ENCODE measurements at regions not wholly inside any gene's neighbourhood (a gene's known extent, or its start where the extent isn't known, plus 50 kb on each side); places are given as distances from the start of the nearest gene placed in this dataset.

DNA sequence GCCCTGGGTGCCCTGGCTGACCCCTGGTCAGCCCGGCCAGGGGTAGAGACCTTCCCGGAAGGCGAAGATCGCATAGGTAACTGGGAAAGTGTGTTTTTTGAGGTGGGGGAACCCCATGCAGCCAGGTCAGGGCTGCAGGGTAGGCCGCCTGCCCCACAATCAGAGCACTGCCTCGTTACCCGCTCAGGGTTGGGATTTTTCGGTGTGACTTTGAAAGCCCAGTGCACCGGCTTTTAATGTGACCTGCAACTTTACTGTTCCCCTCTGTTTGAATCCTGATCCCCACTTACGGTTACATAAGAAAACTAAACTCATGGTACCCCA, 239.2 kb upstream of the PLET1 start:
- H3K27ac Mint-ChIP-seq: no peak overlapping the region
- ChIA-PET POLR2A (no interaction called here), CTCF (no interaction called here)
- no peak overlapping the region for H3K4me3 Mint-ChIP-seq
- no peaks in the 10 kb centered on the region for H3K9me3 Mint-ChIP-seq
- TF ChIP-seq, protein P1, sequence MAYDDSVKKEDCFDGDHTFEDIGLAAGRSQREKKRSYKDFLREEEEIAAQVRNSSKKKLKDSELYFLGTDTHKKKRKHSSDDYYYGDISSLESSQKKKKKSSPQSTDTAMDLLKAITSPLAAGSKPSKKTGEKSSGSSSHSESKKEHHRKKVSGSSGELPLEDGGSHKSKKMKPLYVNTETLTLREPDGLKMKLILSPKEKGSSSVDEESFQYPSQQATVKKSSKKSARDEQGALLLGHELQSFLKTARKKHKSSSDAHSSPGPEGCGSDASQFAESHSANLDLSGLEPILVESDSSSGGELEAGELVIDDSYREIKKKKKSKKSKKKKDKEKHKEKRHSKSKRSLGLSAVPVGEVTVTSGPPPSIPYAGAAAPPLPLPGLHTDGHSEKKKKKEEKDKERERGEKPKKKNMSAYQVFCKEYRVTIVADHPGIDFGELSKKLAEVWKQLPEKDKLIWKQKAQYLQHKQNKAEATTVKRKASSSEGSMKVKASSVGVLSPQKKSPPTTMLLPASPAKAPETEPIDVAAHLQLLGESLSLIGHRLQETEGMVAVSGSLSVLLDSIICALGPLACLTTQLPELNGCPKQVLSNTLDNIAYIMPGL (CRISPR knock-in tag; IDR thresholded peaks at IDR 0.05): no peak
- TF ChIP-seq FOXK1 (CRISPR knock-in tag; IDR thresholded peaks at IDR 0.05) (no peak), HMGA2 (CRISPR knock-in tag; IDR thresholded peaks at IDR 0.05) (no peak), ZNF281 (CRISPR knock-in tag; IDR thresholded peaks at IDR 0.05) (no peak), NFATC4 (CRISPR knock-in tag; IDR thresholded peaks at IDR 0.05) (no peak), ZNF317 (CRISPR knock-in tag; IDR thresholded peaks at IDR 0.05; ENCODE audit: borderline replicate concordance, low read depth) (no peak), ZNF121 (CRISPR knock-in tag; IDR thresholded peaks at IDR 0.05) (no peak), ZNF423 (CRISPR knock-in tag; IDR thresholded peaks at IDR 0.05) (no peak), TEAD1 (CRISPR knock-in tag; IDR thresholded peaks at IDR 0.05) (no peak), NR2C2 (CRISPR knock-in tag; IDR thresholded peaks at IDR 0.05) (no peak), ARID4B (CRISPR knock-in tag; IDR thresholded peaks at IDR 0.05; ENCODE audit: borderline replicate concordance) (no peak), EMX1 (CRISPR knock-in tag; IDR thresholded peaks at IDR 0.05) (no peak), SMAD4 (CRISPR knock-in tag; IDR thresholded peaks at IDR 0.05) (no peak), ZNF263 (CRISPR knock-in tag; IDR thresholded peaks at IDR 0.05; ENCODE audit: low read depth) (no peak), ZNF232 (CRISPR knock-in tag; IDR thresholded peaks at IDR 0.05) (no peak), FOXP4 (CRISPR knock-in tag; IDR thresholded peaks at IDR 0.05) (no peak), KAT7 (CRISPR knock-in tag; IDR thresholded peaks at IDR 0.05; ENCODE audit: borderline replicate concordance) (no peak)
- TF ChIP-seq, protein P2, sequence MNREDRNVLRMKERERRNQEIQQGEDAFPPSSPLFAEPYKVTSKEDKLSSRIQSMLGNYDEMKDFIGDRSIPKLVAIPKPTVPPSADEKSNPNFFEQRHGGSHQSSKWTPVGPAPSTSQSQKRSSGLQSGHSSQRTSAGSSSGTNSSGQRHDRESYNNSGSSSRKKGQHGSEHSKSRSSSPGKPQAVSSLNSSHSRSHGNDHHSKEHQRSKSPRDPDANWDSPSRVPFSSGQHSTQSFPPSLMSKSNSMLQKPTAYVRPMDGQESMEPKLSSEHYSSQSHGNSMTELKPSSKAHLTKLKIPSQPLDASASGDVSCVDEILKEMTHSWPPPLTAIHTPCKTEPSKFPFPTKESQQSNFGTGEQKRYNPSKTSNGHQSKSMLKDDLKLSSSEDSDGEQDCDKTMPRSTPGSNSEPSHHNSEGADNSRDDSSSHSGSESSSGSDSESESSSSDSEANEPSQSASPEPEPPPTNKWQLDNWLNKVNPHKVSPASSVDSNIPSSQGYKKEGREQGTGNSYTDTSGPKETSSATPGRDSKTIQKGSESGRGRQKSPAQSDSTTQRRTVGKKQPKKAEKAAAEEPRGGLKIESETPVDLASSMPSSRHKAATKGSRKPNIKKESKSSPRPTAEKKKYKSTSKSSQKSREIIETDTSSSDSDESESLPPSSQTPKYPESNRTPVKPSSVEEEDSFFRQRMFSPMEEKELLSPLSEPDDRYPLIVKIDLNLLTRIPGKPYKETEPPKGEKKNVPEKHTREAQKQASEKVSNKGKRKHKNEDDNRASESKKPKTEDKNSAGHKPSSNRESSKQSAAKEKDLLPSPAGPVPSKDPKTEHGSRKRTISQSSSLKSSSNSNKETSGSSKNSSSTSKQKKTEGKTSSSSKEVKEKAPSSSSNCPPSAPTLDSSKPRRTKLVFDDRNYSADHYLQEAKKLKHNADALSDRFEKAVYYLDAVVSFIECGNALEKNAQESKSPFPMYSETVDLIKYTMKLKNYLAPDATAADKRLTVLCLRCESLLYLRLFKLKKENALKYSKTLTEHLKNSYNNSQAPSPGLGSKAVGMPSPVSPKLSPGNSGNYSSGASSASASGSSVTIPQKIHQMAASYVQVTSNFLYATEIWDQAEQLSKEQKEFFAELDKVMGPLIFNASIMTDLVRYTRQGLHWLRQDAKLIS (CRISPR knock-in tag; IDR thresholded peaks at IDR 0.05; ENCODE audit: borderline replicate concordance): no peak
- TF ChIP-seq, protein P3, sequence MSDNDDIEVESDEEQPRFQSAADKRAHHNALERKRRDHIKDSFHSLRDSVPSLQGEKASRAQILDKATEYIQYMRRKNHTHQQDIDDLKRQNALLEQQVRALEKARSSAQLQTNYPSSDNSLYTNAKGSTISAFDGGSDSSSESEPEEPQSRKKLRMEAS (CRISPR knock-in tag; IDR thresholded peaks at IDR 0.05): no peak
- TF ChIP-seq, protein P4, sequence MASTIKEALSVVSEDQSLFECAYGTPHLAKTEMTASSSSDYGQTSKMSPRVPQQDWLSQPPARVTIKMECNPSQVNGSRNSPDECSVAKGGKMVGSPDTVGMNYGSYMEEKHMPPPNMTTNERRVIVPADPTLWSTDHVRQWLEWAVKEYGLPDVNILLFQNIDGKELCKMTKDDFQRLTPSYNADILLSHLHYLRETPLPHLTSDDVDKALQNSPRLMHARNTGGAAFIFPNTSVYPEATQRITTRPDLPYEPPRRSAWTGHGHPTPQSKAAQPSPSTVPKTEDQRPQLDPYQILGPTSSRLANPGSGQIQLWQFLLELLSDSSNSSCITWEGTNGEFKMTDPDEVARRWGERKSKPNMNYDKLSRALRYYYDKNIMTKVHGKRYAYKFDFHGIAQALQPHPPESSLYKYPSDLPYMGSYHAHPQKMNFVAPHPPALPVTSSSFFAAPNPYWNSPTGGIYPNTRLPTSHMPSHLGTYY (CRISPR knock-in tag; IDR thresholded peaks at IDR 0.05): no peak
- peaks cover 16% of the 10 kb centered on the region for H3K4me1 Mint-ChIP-seq
- DNase-seq (ENCODE audit: low spot score): no peak
- peaks cover 9% of the 10 kb centered on the region for H3K27me3 Mint-ChIP-seq (ENCODE audit: low read depth)
- ATAC-seq: peak; percentile 59
- H3K36me3 Mint-ChIP-seq: no peaks in the 10 kb centered on the region

All from WTC11 (cell line).